PC-3 (cell line): ENCODE measurements at regions not wholly inside any gene's neighbourhood (a gene's known extent, or its start where the extent isn't known, plus 50 kb on each side); places are given as distances from the start of the nearest gene placed in this dataset.
A peak's percentile ranks its signal among the peaks of the same experiment; 100 is the strongest.

Experiments used
- ATAC-seq: fragments of 200-7000 bp; cut with Tn5 transposase; 2 replicates; pipeline ENCODE4 v1.9.1; 2020; ENCODE audit warnings: mild to moderate bottlenecking, moderate library complexity
- BruUV-seq: library from RNA; stranded (reverse); fragments of 400-500 nt; replicated peaks from 2 replicates; lab custom pipeline; 2021; lab: Mats Ljungman, UMichigan
- CTCF ChIA-PET: fragments of 300-600 bp; sonication (Branson Sonifier 250); formaldehyde crosslinking; loops from one replicate; lab custom pipeline; 2022; ENCODE audit warnings: antibody characterized with exemption; lab: Charles Lee
- POLR2A ChIA-PET: fragments of 300-600 bp; sonication (Branson Sonifier 250); formaldehyde crosslinking; loops from one replicate; lab custom pipeline; 2022; ENCODE audit warnings: antibody characterized with exemption; ENCODE audit not compliant: unreplicated experiment; lab: Charles Lee
- DNase-seq: peaks from one replicate; pipeline ENCODE4 v3.0.0-alpha.2; 2015
- H2AFZ ChIP-seq: fragments of 300-600 bp; sonication (generic); 2 replicates; pipeline ENCODE4 v1.6.0; 2016; ENCODE audit warnings: antibody characterized with exemption, low read length
- H3F3A ChIP-seq: fragments of 300-600 bp; sonication (generic); one replicate; pipeline ENCODE4 v1.6.0; 2017; ENCODE audit warnings: antibody characterized with exemption, low read length, control low read depth, mild to moderate bottlenecking; ENCODE audit not compliant: unreplicated experiment
- H3K27ac ChIP-seq: fragments of 300-600 bp; sonication (generic); 2 replicates; pipeline ENCODE4 v1.5.1; 2016; ENCODE audit warnings: mild to moderate bottlenecking, low read length
- H3K27me3 ChIP-seq: fragments of 300-600 bp; sonication (generic); 2 replicates; pipeline ENCODE4 v1.6.1; 2016; ENCODE audit warnings: low read length, mixed read lengths
- H3K36me3 ChIP-seq: fragments of 300-600 bp; sonication (generic); 2 replicates; pipeline ENCODE4 v1.6.1; 2016; ENCODE audit warnings: low read depth, mixed run types, low read length, mixed read lengths
- H3K4me1 ChIP-seq: fragments of 300-600 bp; sonication (generic); 2 replicates; pipeline ENCODE4 v1.5.1; 2016; ENCODE audit warnings: low read length; ENCODE audit not compliant: insufficient read depth
- H3K4me2 ChIP-seq: fragments of 300-600 bp; sonication (generic); 2 replicates; pipeline ENCODE4 v1.6.0; 2016; ENCODE audit warnings: low read length
- H3K4me3 ChIP-seq: fragments of 300-600 bp; sonication (generic); 2 replicates; pipeline ENCODE4 v1.5.1; 2016; ENCODE audit warnings: mild to moderate bottlenecking, low read length, mixed read lengths
- H3K79me2 ChIP-seq: fragments of 300-600 bp; sonication (generic); 2 replicates; pipeline ENCODE4 v1.6.1; 2017; ENCODE audit warnings: low read length, mixed read lengths
- H3K9ac ChIP-seq: fragments of 300-600 bp; sonication (generic); 2 replicates; pipeline ENCODE4 v1.6.0; 2016; ENCODE audit warnings: mild to moderate bottlenecking, low read length
- H3K9me2 ChIP-seq: fragments of 300-600 bp; sonication (generic); replicated peaks from 2 replicates; pipeline ENCODE4 v1.6.1; 2016; ENCODE audit warnings: mixed run types, low read length, mixed read lengths
- H3K9me3 ChIP-seq: fragments of 300-600 bp; sonication (generic); 2 replicates; pipeline ENCODE4 v1.6.1; 2016; ENCODE audit warnings: low read length, mixed read lengths
- H4K20me1 ChIP-seq: fragments of 300-600 bp; sonication (generic); 2 replicates; pipeline ENCODE4 v1.6.1; 2016; ENCODE audit warnings: low read length, mixed read lengths
- EZH2 ChIP-seq: fragments of 300-600 bp; sonication (generic); IDR thresholded peaks from one replicate; pipeline ENCODE4 v1.6.1; 2017; ENCODE audit warnings: antibody characterized with exemption, mild to moderate bottlenecking, low read length; ENCODE audit not compliant: unreplicated experiment
- EZH2phosphoT487 ChIP-seq: fragments of 300-600 bp; sonication (generic); IDR thresholded peaks from 2 replicates; pipeline ENCODE4 v1.6.1; 2018; ENCODE audit warnings: mild to moderate bottlenecking, antibody characterized with exemption, low read length, borderline replicate concordance
- intact Hi-C: fragments of 100-400 bp; cut with micrococcal nuclease; formaldehyde crosslinking; loops from 2 replicates; pipeline ENCODE4 v1.9.0; 2023
- TF ChIP-seq, protein P1 (sequence below): fragments of 300-600 bp; sonication (generic); conservative IDR thresholded peaks from 2 replicates; pipeline ENCODE4 v1.5.1; 2017; ENCODE audit warnings: antibody characterized with exemption, low read depth, mild to moderate bottlenecking, low read length

DNA sequence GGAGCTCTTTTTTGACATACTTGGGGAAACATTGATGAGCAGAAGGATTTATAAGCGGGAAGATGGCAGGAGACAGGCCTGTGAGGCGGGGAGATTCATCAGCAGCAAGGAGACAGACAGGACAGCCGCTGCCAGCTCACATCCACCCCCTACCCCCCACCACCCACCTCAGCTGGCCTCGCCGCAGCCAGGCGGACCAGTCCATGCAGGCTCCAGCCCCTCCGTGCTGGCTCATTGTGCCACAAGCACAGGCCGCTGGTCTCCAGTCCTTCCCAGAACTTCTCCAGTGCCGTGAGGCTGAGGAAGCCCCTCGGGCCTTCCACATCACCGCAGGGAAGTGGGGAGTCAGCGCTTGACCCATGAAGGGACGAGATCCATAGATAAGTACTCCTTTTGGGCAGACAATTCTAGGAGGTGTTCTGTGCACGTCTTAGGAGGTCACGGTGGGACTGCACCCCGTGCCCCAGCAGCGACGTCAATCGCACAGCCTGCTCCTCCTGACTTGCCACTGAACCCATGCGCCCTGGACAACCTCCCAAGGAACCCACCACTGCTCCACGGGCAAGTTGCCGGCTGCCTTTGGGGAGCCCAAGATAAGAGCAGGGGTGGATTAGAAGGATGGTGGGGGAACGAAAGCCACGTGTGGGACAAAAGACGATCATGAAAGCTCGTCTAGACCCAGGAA lies 323.6 kb downstream of the C16orf95 start:
- Histone ChIP-seq H2AFZ (no peak overlapping the region), H3F3A (no peaks in the 10 kb centered on the region), H3K4me1 (peaks cover 26% of the 10 kb centered on the region), H4K20me1 (no peaks in the 10 kb centered on the region), H3K36me3 (no peaks in the 10 kb centered on the region), H3K27ac (no peak overlapping the region), H3K4me2 (no peak overlapping the region), H3K79me2 (no peaks in the 10 kb centered on the region), H3K9ac (no peak overlapping the region), H3K9me3 (no peaks in the 10 kb centered on the region), H3K9me2 (no peaks in the 10 kb centered on the region), H3K27me3 (0 out of 2 replicates have a peak, but pooled peaks cover 9% of the 10 kb centered on the region), H3K4me3 (no peak overlapping the region)
- BruUV-seq: no TSS peak
- ATAC-seq (no peak), DNase-seq (no peak)
- intact Hi-C loops: no loop called here
- TF ChIP-seq EZH2phosphoT487 (no peak), EZH2 (no peak)
- TF ChIP-seq, protein P1, sequence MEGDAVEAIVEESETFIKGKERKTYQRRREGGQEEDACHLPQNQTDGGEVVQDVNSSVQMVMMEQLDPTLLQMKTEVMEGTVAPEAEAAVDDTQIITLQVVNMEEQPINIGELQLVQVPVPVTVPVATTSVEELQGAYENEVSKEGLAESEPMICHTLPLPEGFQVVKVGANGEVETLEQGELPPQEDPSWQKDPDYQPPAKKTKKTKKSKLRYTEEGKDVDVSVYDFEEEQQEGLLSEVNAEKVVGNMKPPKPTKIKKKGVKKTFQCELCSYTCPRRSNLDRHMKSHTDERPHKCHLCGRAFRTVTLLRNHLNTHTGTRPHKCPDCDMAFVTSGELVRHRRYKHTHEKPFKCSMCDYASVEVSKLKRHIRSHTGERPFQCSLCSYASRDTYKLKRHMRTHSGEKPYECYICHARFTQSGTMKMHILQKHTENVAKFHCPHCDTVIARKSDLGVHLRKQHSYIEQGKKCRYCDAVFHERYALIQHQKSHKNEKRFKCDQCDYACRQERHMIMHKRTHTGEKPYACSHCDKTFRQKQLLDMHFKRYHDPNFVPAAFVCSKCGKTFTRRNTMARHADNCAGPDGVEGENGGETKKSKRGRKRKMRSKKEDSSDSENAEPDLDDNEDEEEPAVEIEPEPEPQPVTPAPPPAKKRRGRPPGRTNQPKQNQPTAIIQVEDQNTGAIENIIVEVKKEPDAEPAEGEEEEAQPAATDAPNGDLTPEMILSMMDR: no peak
- ChIA-PET POLR2A (no interaction called here), CTCF (no interaction called here)

DNA sequence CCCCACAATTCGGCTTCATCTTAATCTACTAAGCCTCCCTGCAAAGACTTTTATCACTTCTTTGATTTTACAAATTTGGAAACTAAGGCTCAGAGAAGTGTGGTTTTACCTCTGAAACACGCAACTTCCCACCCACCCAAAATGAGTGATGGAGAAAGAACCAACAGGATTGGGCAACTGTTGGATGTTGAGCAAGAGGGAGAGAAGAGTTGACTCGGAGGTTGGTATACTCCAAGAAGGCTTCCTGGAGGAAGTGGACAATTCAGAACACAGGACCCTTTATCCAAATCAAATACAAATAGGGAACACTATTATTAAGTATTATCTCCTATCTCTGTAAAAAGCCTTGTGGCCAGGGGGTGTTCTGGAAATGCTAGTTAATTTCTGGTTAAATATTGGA lies 323.0 kb downstream of the C16orf95 start:
- H3K9ac ChIP-seq: no peak overlapping the region
- no peaks in the 10 kb centered on the region for H3K36me3 ChIP-seq
- no peaks in the 10 kb centered on the region for H3K9me3 ChIP-seq
- H3K79me2 ChIP-seq: no peaks in the 10 kb centered on the region
- TF ChIP-seq EZH2phosphoT487 (no peak), EZH2 (no peak)
- TF ChIP-seq, protein P1: no peak
- H3F3A ChIP-seq: no peaks in the 10 kb centered on the region
- no peaks in the 10 kb centered on the region for H3K9me2 ChIP-seq
- POLR2A ChIA-PET: no interaction called here
- H3K4me1 ChIP-seq: peaks cover 26% of the 10 kb centered on the region
- no peak overlapping the region for H3K4me3 ChIP-seq
- DNase-seq (no peak), ATAC-seq (no peak)
- no peak overlapping the region for H2AFZ ChIP-seq
- BruUV-seq: no TSS peak
- intact Hi-C loops: no loop called here
- CTCF ChIA-PET: no interaction called here
- peak overlapping the region; percentile 50; the same call in 1 of the 2 replicates for H3K4me2 ChIP-seq
- H4K20me1 ChIP-seq: no peaks in the 10 kb centered on the region
- 0 out of 2 replicates have a peak, but pooled peaks cover 9% of the 10 kb centered on the region for H3K27me3 ChIP-seq
- H3K27ac ChIP-seq: no peak overlapping the region

DNA sequence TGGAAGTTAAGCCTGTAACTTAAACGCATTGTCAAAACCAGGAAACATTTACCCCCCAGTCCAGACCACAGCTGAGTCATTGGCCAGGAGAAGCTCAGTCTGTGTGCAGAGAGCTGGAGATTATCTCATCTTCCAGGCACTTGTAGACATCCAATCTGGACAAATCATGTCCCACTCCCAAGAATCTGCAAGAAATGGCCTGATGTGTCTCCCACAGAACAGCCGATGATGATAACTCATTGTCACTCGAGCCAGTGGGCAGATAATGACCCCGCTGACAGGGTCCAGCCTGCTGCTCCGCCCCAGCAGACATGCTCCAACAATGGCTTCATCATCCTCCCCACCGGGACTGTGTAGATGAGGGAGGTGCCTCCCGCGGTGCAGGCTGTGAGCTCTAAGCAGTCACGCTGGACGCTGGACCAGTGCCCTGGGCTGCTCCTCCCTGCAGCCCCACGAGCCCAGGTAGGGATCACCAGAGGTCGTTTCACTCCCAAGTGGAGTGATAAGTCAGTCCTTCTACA lies 322.5 kb downstream of the C16orf95 start:
- H3K9me2 ChIP-seq: no peaks in the 10 kb centered on the region
- BruUV-seq: no TSS peak
- H3K27ac ChIP-seq: no peak overlapping the region
- peak; percentile 58 for DNase-seq
- no peaks in the 10 kb centered on the region for H4K20me1 ChIP-seq
- ChIA-PET POLR2A (no interaction called here), CTCF (no interaction called here)
- ATAC-seq: peak; percentile 61
- H3K4me2 ChIP-seq: peak overlapping the region; percentile 50
- H3K4me3 ChIP-seq: no peak overlapping the region
- no peaks in the 10 kb centered on the region for H3K79me2 ChIP-seq
- H3K9me3 ChIP-seq: no peaks in the 10 kb centered on the region
- no peak overlapping the region for H3K9ac ChIP-seq
- H3F3A ChIP-seq: no peaks in the 10 kb centered on the region
- peak overlapping the region; percentile 43; the same call in 1 of the 2 replicates for H2AFZ ChIP-seq
- TF ChIP-seq EZH2 (no peak), EZH2phosphoT487 (no peak)
- TF ChIP-seq, protein P1: no peak
- 0 out of 2 replicates have a peak, but pooled peaks cover 9% of the 10 kb centered on the region for H3K27me3 ChIP-seq
- H3K36me3 ChIP-seq: no peaks in the 10 kb centered on the region
- H3K4me1 ChIP-seq: peaks cover 26% of the 10 kb centered on the region
- intact Hi-C loops: no loop called here
